ENCODE measurements at regions not wholly inside any gene's neighbourhood (a gene's known extent, or its start where the extent isn't known, plus 50 kb on each side); places are given as distances from the start of the nearest gene placed in this dataset.

DNA sequence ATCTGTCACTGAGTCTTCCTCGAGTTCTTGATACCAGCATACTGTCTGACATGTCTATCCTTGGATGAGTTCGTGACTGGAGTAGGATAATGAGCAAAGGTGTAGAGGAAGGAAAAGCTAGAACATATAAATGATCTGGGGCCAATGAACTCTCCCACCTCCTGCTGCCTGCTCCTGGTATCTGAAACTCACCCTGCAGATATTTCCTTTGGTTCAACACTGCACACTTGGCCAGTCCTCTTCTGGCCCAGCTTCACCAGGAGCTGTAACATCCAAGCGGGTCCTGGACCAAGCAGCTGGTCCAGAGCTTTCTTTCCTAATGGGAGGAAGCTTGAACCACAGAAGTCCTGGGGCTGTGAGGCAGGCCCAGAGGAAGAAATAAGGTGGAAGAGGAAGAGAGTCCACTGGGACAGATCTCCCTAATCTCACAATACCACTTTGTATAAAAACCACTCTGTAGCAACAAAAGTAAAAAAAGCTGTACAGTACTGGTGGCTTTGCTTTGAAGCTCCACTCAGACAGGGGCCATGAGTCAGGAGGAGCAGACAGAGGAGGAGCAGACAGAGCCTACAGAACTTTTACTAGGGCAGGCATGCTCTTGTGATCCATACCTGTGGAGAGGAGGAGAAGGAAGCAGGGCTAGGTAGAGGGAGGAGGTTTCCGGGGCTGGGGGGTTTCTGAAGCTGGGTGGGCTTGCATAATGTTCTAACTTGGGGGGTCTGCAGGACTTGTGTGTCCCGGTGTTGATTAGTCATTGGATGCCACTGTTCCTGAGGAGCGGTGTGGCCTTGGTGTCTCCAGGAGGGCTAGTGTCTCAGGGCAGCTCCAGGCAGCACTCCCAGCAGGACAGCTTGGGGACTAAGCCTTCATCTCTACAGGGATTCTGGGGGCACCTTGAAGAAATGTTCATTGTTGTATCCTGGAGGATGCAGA, 166.9 kb downstream of the ABHD5 start:
- H3K4me3 ChIP-seq (ENCODE audit: extremely low read depth, insufficient read depth, low read length, poor library complexity, severe bottlenecking), result no peak overlapping the region
- H3K36me3 ChIP-seq (ENCODE audit: control insufficient read depth, insufficient read depth, low read length), result no peaks in the 10 kb centered on the region
- peaks cover 13% of the 10 kb centered on the region for H3K4me1 ChIP-seq (ENCODE audit: control insufficient read depth, insufficient read depth, low read length, poor library complexity, severe bottlenecking)
- no peak overlapping the region for H3K27ac ChIP-seq (ENCODE audit: low read depth, low read length, severe bottlenecking)
- 56 to 82% methylated on average over 5 to 6 of the region's 6 CpGs for WGBS, 2 experiments (ENCODE audit: insufficient coverage in 2 of 2)
- no peaks in the 10 kb centered on the region for H3K9me3 ChIP-seq (ENCODE audit: control insufficient read depth, low read length)

DNA sequence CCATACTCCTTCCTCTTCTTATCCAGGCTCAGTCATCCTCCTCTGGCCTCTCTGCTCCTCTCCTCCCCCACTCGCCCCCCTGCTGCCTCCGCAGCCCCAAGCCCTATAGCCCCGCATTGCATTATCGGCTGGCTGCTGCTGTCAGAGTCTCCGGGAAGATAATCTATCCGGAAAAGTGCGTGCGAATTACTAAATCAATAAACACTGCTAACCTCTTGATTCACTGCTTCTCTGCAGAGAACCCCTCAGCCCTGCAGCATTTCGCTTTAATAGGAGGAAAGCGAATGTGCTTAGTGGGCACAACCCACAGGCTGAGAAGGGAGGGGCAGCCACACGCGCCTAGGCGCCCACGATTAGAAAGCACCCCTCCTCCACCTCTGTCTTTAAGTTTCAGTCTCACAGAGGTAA, 167.6 kb downstream of the ABHD5 start:
- H3K27ac ChIP-seq (ENCODE audit: low read depth, low read length, severe bottlenecking), result no peak overlapping the region
- H3K9me3 ChIP-seq (ENCODE audit: control insufficient read depth, low read length), result no peaks in the 10 kb centered on the region
- no peaks in the 10 kb centered on the region for H3K36me3 ChIP-seq (ENCODE audit: control insufficient read depth, insufficient read depth, low read length)
- H3K4me3 ChIP-seq (ENCODE audit: extremely low read depth, insufficient read depth, low read length, poor library complexity, severe bottlenecking), result no peak overlapping the region
- peaks cover 13% of the 10 kb centered on the region for H3K4me1 ChIP-seq (ENCODE audit: control insufficient read depth, insufficient read depth, low read length, poor library complexity, severe bottlenecking)
- 19 to 37% methylated on average over 8 of the region's 14 CpGs for WGBS, 2 experiments (ENCODE audit: insufficient coverage in 2 of 2)

DNA sequence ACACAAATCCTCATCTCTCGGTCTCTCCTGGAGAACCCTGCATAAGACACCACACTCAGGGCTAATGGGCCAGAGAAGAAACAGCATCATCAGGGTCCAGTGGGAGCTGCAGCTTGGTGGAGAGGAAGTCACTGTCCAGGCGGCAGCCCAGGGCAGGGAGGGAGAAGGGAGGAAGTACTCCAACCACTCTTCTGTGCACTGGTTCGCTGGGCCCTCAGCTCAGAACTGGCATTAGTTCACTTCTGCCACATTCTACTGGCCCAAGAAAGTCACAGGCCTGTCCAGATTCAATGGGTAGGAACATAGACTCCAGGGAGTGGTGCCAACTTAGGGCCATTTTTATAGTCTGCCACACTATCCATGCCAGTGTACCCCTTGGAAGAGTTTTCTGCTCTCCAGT, 169.0 kb downstream of the ABHD5 start:
- H3K9me3 ChIP-seq (ENCODE audit: control insufficient read depth, low read length), result no peaks in the 10 kb centered on the region
- 100% methylated on average over 1 of the region's 3 CpGs for WGBS, 2 experiments (ENCODE audit: insufficient coverage in 2 of 2)
- H3K27ac ChIP-seq (ENCODE audit: low read depth, low read length, severe bottlenecking), result no peak overlapping the region
- H3K4me3 ChIP-seq (ENCODE audit: extremely low read depth, insufficient read depth, low read length, poor library complexity, severe bottlenecking), result no peak overlapping the region
- no peaks in the 10 kb centered on the region for H3K36me3 ChIP-seq (ENCODE audit: control insufficient read depth, insufficient read depth, low read length)
- peaks cover 13% of the 10 kb centered on the region for H3K4me1 ChIP-seq (ENCODE audit: control insufficient read depth, insufficient read depth, low read length, poor library complexity, severe bottlenecking)

DNA sequence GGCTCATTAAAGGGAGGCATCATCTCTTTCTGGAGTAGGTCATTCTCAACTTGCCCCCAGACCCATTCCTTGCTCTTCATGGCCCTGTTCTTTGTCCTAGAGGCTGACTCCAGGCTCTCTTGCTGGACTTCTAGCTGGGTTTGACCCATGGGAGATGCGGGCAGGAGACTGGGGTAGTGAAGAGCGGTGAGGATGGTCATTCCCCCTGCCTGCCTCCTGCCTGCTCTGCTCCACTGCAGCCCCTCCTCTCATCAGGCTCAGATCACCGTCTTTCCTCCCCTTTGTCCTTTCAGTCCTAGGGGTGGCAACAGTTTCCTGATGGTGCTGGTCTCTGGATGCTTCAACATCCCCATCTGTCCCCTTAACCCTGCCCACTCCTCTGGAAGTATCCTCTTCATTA, 170.9 kb downstream of the ABHD5 start:
- 67 to 95% methylated on average over 1 to 2 of the region's 3 CpGs for WGBS, 2 experiments (ENCODE audit: insufficient coverage in 2 of 2)
- Histone ChIP-seq H3K4me1 (ENCODE audit: control insufficient read depth, insufficient read depth, low read length, poor library complexity, severe bottlenecking) (peaks cover 13% of the 10 kb centered on the region), H3K27ac (ENCODE audit: low read depth, low read length, severe bottlenecking) (no peak overlapping the region), H3K9me3 (ENCODE audit: control insufficient read depth, low read length) (no peaks in the 10 kb centered on the region), H3K4me3 (ENCODE audit: extremely low read depth, insufficient read depth, low read length, poor library complexity, severe bottlenecking) (no peak overlapping the region), H3K36me3 (ENCODE audit: control insufficient read depth, insufficient read depth, low read length) (no peaks in the 10 kb centered on the region)

DNA sequence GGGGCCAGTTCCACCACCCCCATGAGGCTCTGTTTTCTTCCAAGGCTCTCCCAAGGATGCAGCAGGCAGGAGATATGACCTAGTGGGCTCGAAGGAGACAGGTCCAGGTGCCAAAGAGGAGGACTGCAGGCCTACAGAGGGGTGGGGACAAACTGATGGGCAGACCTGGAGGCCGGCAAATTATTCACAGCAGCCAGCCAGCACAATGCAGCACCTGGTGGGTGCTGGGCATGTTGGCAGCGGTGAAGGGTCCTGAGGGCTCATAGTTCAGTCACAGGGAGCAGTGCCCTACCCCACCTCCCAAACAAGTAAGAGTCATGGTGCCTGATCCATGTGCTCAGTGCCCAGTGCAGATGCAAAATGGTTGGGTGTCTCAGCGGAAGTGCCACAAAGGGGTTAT, 171.7 kb downstream of the ABHD5 start:
- Histone ChIP-seq H3K4me1 (ENCODE audit: control insufficient read depth, insufficient read depth, low read length, poor library complexity, severe bottlenecking) (peaks cover 15% of the 10 kb centered on the region), H3K9me3 (ENCODE audit: control insufficient read depth, low read length) (no peaks in the 10 kb centered on the region), H3K36me3 (ENCODE audit: control insufficient read depth, insufficient read depth, low read length) (no peaks in the 10 kb centered on the region), H3K4me3 (ENCODE audit: extremely low read depth, insufficient read depth, low read length, poor library complexity, severe bottlenecking) (no peak overlapping the region), H3K27ac (ENCODE audit: low read depth, low read length, severe bottlenecking) (no peak overlapping the region)
- 80% methylated on average over 3 to 4 of the region's 4 CpGs for WGBS, 2 experiments (ENCODE audit: insufficient coverage in 2 of 2)

DNA sequence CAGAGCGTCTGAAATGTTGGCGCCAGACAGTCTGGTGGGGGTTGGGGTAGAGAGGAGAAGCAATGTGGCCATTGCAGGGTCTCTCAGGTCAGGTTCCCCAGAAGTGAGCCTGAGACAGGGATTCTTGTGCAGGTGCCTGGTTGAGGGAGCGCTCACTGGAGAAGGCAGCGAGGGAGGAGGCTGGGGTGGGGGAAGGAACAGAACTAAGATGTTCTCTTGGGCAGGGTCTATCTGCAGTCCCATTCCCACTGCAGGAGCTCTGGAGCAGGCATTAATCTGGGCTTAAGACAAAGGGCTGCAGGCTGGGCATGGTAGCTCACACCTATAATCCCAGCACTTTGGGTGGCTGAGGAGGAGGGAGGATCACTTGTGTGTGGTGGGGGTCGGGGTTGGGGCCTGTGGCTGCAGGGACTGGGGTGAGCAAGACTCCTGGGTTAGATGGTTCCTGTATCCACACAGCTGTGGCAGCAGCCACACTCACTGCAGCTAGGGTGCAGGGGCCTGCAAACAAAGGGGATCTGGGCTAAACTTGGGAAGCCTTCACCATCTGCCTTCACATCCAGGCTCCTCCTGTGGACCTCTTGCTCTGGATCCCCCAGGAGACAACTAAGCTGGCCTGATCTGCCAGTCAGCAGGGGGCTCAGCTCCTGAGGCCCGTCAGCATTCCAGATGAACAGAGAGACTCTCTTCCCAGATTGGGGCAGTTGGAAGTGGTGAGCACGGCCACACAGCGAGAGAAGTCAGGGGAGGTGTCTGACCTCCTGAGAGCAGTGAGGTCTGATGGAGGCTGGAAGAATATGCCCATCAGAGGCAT, 172.5 kb downstream of the ABHD5 start:
- no peak overlapping the region for H3K27ac ChIP-seq (ENCODE audit: low read depth, low read length, severe bottlenecking)
- H3K4me1 ChIP-seq (ENCODE audit: control insufficient read depth, insufficient read depth, low read length, poor library complexity, severe bottlenecking), result peaks cover 8% of the 10 kb centered on the region
- 88 to 95% methylated on average over 7 of the region's 8 CpGs for WGBS, 2 experiments (ENCODE audit: insufficient coverage in 2 of 2)
- H3K9me3 ChIP-seq (ENCODE audit: control insufficient read depth, low read length), result no peaks in the 10 kb centered on the region
- no peak overlapping the region for H3K4me3 ChIP-seq (ENCODE audit: extremely low read depth, insufficient read depth, low read length, poor library complexity, severe bottlenecking)
- no peaks in the 10 kb centered on the region for H3K36me3 ChIP-seq (ENCODE audit: control insufficient read depth, insufficient read depth, low read length)

DNA sequence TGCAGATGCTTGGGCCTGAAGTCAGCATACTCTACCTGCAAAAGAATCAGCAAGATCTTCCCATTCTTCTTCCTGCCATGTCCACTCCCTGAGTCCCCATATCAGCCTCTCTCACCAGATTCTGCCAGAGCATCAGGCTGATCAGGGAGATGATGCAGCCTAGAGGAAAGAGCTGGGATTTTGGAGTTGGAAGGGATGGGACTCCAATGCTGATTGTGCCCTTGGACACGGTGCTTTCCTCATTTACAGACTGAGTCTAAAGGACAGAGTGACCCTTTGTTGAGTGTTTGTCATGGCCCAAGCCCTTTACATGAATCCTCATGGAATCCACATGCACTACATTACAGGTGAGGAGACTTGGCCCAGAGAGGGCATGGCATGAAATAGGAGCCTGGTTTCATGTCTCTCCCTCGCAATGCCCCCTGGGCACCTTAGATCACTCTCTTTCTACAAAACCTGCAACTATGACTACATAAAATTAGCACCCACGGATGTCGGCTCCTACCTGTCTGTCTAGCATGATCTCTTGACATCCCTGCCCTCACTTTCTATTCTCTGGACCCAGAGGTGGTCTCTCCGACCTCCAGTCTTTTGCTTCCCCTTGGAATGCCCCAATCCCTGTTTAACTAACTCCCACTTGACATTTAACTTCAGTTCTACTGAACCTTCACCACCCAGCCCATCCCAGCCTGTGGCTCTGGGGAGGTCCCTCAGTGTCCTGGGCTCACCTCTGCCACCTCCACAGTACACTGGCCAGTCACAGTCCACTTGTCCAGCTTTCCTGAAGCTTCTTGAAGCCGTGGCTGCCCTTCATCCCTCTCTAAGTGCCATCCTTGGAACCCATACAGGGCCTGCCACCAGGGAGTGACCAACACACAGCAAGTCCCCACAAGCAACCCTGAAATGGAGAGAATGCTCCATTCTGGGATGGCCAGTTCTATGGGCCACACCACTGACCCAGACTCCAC, 173.5 kb downstream of the ABHD5 start:
- peaks cover 4% of the 10 kb centered on the region for H3K4me1 ChIP-seq (ENCODE audit: control insufficient read depth, insufficient read depth, low read length, poor library complexity, severe bottlenecking)
- H3K27ac ChIP-seq (ENCODE audit: low read depth, low read length, severe bottlenecking), result no peak overlapping the region
- no peak overlapping the region for H3K4me3 ChIP-seq (ENCODE audit: extremely low read depth, insufficient read depth, low read length, poor library complexity, severe bottlenecking)
- no peaks in the 10 kb centered on the region for H3K9me3 ChIP-seq (ENCODE audit: control insufficient read depth, low read length)
- 88 to 93% methylated on average over 5 of the region's 6 CpGs for WGBS, 2 experiments (ENCODE audit: insufficient coverage in 2 of 2)
- H3K36me3 ChIP-seq (ENCODE audit: control insufficient read depth, insufficient read depth, low read length), result no peaks in the 10 kb centered on the region

DNA sequence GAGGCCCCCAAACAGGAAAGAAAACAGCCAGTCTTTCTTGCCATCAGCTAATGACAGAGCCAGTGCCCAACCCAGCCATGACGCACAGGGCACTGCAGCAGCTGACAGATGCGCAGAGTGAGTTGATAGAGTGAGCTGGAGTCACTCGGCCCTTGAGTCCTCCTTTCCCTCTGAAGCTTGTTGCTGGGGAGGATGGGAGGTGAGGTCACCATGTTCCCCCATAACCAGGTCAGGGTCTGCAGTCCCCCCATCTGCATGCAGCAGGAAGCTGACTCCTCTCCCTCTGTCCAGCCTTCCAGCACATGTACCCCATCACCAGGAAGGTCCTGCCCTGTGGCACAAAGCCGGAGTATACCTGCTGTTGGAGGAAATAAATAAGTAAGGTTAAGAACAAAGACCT, 174.6 kb downstream of the ABHD5 start:
- 74 to 100% methylated on average over 1 to 2 of the region's 4 CpGs for WGBS, 2 experiments (ENCODE audit: insufficient coverage in 2 of 2)
- no peaks in the 10 kb centered on the region for H3K36me3 ChIP-seq (ENCODE audit: control insufficient read depth, insufficient read depth, low read length)
- no peaks in the 10 kb centered on the region for H3K9me3 ChIP-seq (ENCODE audit: control insufficient read depth, low read length)
- H3K27ac ChIP-seq (ENCODE audit: low read depth, low read length, severe bottlenecking), result no peak overlapping the region
- H3K4me1 ChIP-seq (ENCODE audit: control insufficient read depth, insufficient read depth, low read length, poor library complexity, severe bottlenecking), result peaks cover 14% of the 10 kb centered on the region
- no peak overlapping the region for H3K4me3 ChIP-seq (ENCODE audit: extremely low read depth, insufficient read depth, low read length, poor library complexity, severe bottlenecking)

DNA sequence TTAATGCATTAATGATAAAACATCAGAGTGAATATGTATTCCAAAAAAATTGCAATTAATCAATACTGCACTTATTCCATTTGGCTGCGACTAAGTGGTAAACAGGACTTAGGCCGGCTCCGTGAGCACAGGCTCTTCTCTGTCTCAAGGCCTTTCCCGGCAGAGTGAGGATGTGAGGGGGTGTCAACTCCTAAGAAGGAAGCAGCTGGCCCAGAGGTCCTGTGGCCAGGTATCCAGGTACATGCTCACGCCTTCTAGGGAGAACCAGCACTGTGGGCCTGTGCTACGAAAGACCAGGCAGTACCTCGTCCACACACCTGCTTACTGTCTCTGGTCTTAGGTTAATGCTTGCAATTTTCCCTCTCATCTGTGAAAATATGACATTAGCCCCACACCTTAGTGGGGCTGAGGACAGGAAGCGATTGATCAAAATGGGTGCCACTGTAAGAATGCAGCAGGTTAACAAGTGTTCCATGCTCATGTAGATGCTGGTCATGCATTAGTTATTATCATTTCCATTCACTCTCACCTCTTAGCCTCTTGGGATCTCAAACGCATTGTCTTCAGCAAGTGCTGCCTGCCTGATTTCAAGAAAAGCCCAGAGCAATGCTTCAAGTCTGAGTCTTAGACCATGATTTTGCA, 175.3 kb downstream of the ABHD5 start:
- Histone ChIP-seq H3K4me3 (ENCODE audit: extremely low read depth, insufficient read depth, low read length, poor library complexity, severe bottlenecking) (no peak overlapping the region), H3K36me3 (ENCODE audit: control insufficient read depth, insufficient read depth, low read length) (no peaks in the 10 kb centered on the region), H3K4me1 (ENCODE audit: control insufficient read depth, insufficient read depth, low read length, poor library complexity, severe bottlenecking) (peaks cover 20% of the 10 kb centered on the region), H3K27ac (ENCODE audit: low read depth, low read length, severe bottlenecking) (no peak overlapping the region), H3K9me3 (ENCODE audit: control insufficient read depth, low read length) (no peaks in the 10 kb centered on the region)
- 93 to 97% methylated on average over 6 of the region's 9 CpGs for WGBS, 2 experiments (ENCODE audit: insufficient coverage in 2 of 2)

Measured in mesodermal cell (in vitro differentiated cells).